IMR-90 (cell line): ENCODE measurements at regions not wholly inside any gene's neighbourhood (a gene's known extent, or its start where the extent isn't known, plus 50 kb on each side); places are given as distances from the start of the nearest gene placed in this dataset.

Source experiments
- ATAC-seq: fragments of 200-7000 bp; cut with Tn5 transposase; 2 replicates; pipeline ENCODE4 v1.9.1; 2020; ENCODE audit warnings: low read depth, mild to moderate bottlenecking, moderate library complexity
- BruUV-seq: library from RNA; stranded (reverse); fragments of 400-500 nt; replicated peaks from 2 replicates; lab custom pipeline; 2021; lab: Mats Ljungman, UMichigan
- CTCF ChIA-PET: fragments of 300-600 bp; formaldehyde crosslinking; extraction: SDS; loops from one replicate; lab custom pipeline; 2021; ENCODE audit warnings: antibody characterized with exemption; lab: Yijun Ruan, JAX
- POLR2A ChIA-PET: fragments of 300-600 bp; sonication (Branson Sonifier 250); formaldehyde crosslinking; loops from one replicate; lab custom pipeline; 2022; ENCODE audit warnings: antibody characterized with exemption; ENCODE audit not compliant: unreplicated experiment; lab: Charles Lee
- DNase-seq: peaks from one replicate; pipeline ENCODE4 v3.0.0; 2013
- H2AFZ ChIP-seq: replicated peaks from 2 replicates; pipeline ENCODE3; 2013; ENCODE audit warnings: low read length, mild to moderate bottlenecking; ENCODE audit not compliant: poor library complexity
- H2AK5ac ChIP-seq: 2 replicates; pipeline ENCODE4 v1.6.1; 2013; ENCODE audit warnings: low read depth, low read length, inconsistent platforms
- H2AK9ac ChIP-seq: replicated peaks from 2 replicates; pipeline ENCODE3; 2013; ENCODE audit warnings: mild to moderate bottlenecking, low read depth, low read length, moderate library complexity; ENCODE audit not compliant: poor library complexity
- H2BK120ac ChIP-seq: 2 replicates; pipeline ENCODE4 v1.6.1; 2013; ENCODE audit warnings: low read depth, low read length, inconsistent platforms
- H2BK15ac ChIP-seq: 3 replicates; pipeline ENCODE4 v1.6.1; 2013; ENCODE audit warnings: low read depth, low read length, inconsistent platforms
- H2BK20ac ChIP-seq: 2 replicates; pipeline ENCODE4 v1.6.1; 2013; ENCODE audit warnings: low read depth, mild to moderate bottlenecking, inconsistent platforms, low read length, moderate library complexity
- H2BK5ac ChIP-seq: 2 replicates; pipeline ENCODE4 v1.6.1; 2013; ENCODE audit warnings: mild to moderate bottlenecking, low read depth, low read length, inconsistent platforms; ENCODE audit not compliant: poor library complexity, severe bottlenecking
- H3K14ac ChIP-seq: replicated peaks from 2 replicates; pipeline ENCODE4 v1.6.1; 2013; ENCODE audit warnings: low read depth, low read length, inconsistent platforms
- H3K18ac ChIP-seq: 2 replicates; pipeline ENCODE4 v1.6.1; 2013; ENCODE audit warnings: low read depth, low read length, control low read depth
- H3K23ac ChIP-seq: 2 replicates; pipeline ENCODE4 v1.6.1; 2013; ENCODE audit warnings: low read depth, low read length, inconsistent platforms
- H3K27ac ChIP-seq: 2 replicates; pipeline ENCODE4 v1.5.1; 2013; ENCODE audit warnings: mild to moderate bottlenecking, control low read depth, low read length; ENCODE audit not compliant: insufficient read depth
- H3K27me3 ChIP-seq: 2 replicates; pipeline ENCODE4 v1.6.1; 2013; ENCODE audit warnings: low read length; ENCODE audit not compliant: control insufficient read depth, insufficient read depth
- H3K36me3 ChIP-seq: 2 replicates; pipeline ENCODE4 v1.6.1; 2013; ENCODE audit warnings: low read length, mixed read lengths; ENCODE audit not compliant: control insufficient read depth, insufficient read depth
- H3K4ac ChIP-seq: 2 replicates; pipeline ENCODE4 v1.6.1; 2013; ENCODE audit warnings: low read depth, low read length, inconsistent platforms
- H3K4me1 ChIP-seq: 2 replicates; pipeline ENCODE4 v1.6.1; 2013; ENCODE audit warnings: low read length, mixed read lengths; ENCODE audit not compliant: control insufficient read depth, insufficient read depth
- H3K4me2 ChIP-seq: 2 replicates; pipeline ENCODE4 v1.6.1; 2013; ENCODE audit warnings: low read depth, mild to moderate bottlenecking, control low read depth, low read length, moderate library complexity
- H3K4me3 ChIP-seq: 2 replicates; pipeline ENCODE4 v1.5.1; 2013; ENCODE audit warnings: low read depth, mild to moderate bottlenecking, control low read depth, low read length, moderate library complexity; ENCODE audit not compliant: insufficient read depth
- H3K56ac ChIP-seq: 2 replicates; pipeline ENCODE4 v1.6.1; 2013; ENCODE audit warnings: low read length, inconsistent platforms; ENCODE audit not compliant: insufficient read depth; ENCODE audit errors: extremely low read depth
- H3K79me1 ChIP-seq, 2 experiments: 2 replicates each; pipeline ENCODE4 v1.6.1; 2013; ENCODE audit warnings: low read length in 2 of 2, inconsistent platforms in 1 of 2, low read depth in 1 of 2
- H3K9ac ChIP-seq: 2 replicates; pipeline ENCODE4 v1.6.1; 2013; ENCODE audit warnings: low read depth, low read length, control low read depth
- H3K9me1 ChIP-seq: 2 replicates; pipeline ENCODE4 v1.6.1; 2013; ENCODE audit warnings: low read length, inconsistent platforms; ENCODE audit not compliant: insufficient read depth
- H3K9me3 ChIP-seq: 2 replicates; pipeline ENCODE4 v1.6.1; 2013; ENCODE audit warnings: low read length; ENCODE audit not compliant: control insufficient read depth, insufficient read depth
- H4K20me1 ChIP-seq: 2 replicates; pipeline ENCODE4 v1.6.1; 2013; ENCODE audit warnings: low read length, inconsistent platforms; ENCODE audit not compliant: insufficient read depth
- H4K5ac ChIP-seq: 2 replicates; pipeline ENCODE4 v1.6.1; 2013; ENCODE audit warnings: mild to moderate bottlenecking, low read depth, low read length, control low read depth
- H4K8ac ChIP-seq, 2 experiments: 2 replicates each; pipeline ENCODE4 v1.6.1; 2013; ENCODE audit warnings: low read depth in 2 of 2, low read length in 2 of 2, control low read depth in 1 of 2, inconsistent platforms in 1 of 2
- H4K91ac ChIP-seq: 2 replicates; pipeline ENCODE4 v1.6.1; 2013; ENCODE audit warnings: low read depth, low read length, inconsistent platforms; ENCODE audit not compliant: insufficient read depth
- FOS ChIP-seq: fragments of 150-350 bp; IDR thresholded peaks from 2 replicates; pipeline ENCODE4 v1.6.1; 2016; ENCODE audit warnings: low read depth, low read length
- WGBS, 2 experiments: methylation state at CpG; one replicate each; pipeline versions ENCODE4 v1.1.5 to v1.1.7; 2013; ENCODE audit warnings: missing lambda C conversion rate in 2 of 2; ENCODE audit not compliant: insufficient read length in 1 of 2; ENCODE audit errors: extremely low coverage in 2 of 2; 5-methylcytosine and 5-hydroxymethylcytosine counted together
- dilution Hi-C: fragments of 300-500 bp; cut with HindIII; formaldehyde crosslinking; loops from one replicate; pipeline ENCODE4 v1.14.3; 2018; ENCODE audit warnings: low sequenced_read_pairs; ENCODE audit not compliant: unreplicated experiment
- in situ Hi-C: fragments of 300-500 bp; cut with MboI; formaldehyde crosslinking; loops from 3 replicates; pipeline ENCODE4 v1.14.3; 2019; ENCODE audit warnings: low sequenced_read_pairs, inconsistent platforms, mixed read lengths
- intact Hi-C: fragments of 100-400 bp; cut with micrococcal nuclease; formaldehyde crosslinking; loops from 2 replicates; pipeline ENCODE4 v1.10.0; 2022

DNA sequence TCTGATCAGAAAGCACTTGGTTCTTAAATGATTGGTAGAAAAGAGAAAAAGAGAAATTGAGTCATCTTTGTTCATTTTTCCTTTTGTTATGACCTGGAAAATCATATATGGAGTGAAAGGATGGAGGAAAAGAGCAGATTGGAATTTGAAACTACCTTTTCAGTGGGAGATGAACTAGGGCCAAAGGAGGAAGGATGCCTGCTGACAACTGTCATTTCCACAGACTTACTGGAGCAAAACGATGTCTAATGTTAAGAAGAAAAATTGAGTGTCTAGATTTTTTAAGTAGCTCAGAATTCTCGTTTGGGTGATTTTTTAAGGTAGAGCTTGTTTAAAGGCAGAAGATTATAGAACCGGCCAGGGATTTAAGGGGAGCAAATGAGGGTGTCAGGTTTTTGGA, 144.6 kb upstream of the KCNIP4 start:
- ChIA-PET POLR2A (no interaction called here), CTCF (no interaction called here)
- DNase-seq (no peak), ATAC-seq (no peak)
- H2BK120ac ChIP-seq, result no peak overlapping the region
- 0% methylated on average over 2 of the region's 3 CpGs; no CpG with 5 or more reads in 1 of the 2 experiments for WGBS, 2 experiments
- no peak overlapping the region for H2AK5ac ChIP-seq
- intact Hi-C loops, result no loop called here
- H4K8ac ChIP-seq, result no peak overlapping the region
- H3K9me3 ChIP-seq, result no peaks in the 10 kb centered on the region
- dilution Hi-C loops, result no loop called here
- no peak for TF ChIP-seq FOS
- no peak overlapping the region for H3K4me2 ChIP-seq
- in situ Hi-C loops, result no loop called here
- no peak overlapping the region for H2BK20ac ChIP-seq
- H3K79me1 ChIP-seq, result no peaks in the 10 kb centered on the region
- H3K9me1 ChIP-seq, result no peaks in the 10 kb centered on the region
- H3K18ac ChIP-seq, result no peak overlapping the region
- no peak overlapping the region for H3K27ac ChIP-seq
- H2AFZ ChIP-seq, result no peak overlapping the region
- no peaks in the 10 kb centered on the region for H4K20me1 ChIP-seq
- H2AK9ac ChIP-seq, result no peak overlapping the region
- no peaks in the 10 kb centered on the region for H3K27me3 ChIP-seq
- H3K4me1 ChIP-seq, result no peaks in the 10 kb centered on the region
- no peak overlapping the region for H2BK5ac ChIP-seq
- no peak overlapping the region for H3K14ac ChIP-seq
- H3K4ac ChIP-seq, result no peak overlapping the region
- H3K23ac ChIP-seq, result no peak overlapping the region
- no TSS peak for BruUV-seq
- H4K5ac ChIP-seq, result no peak overlapping the region
- no peaks in the 10 kb centered on the region for H3K36me3 ChIP-seq
- H3K9ac ChIP-seq, result no peak overlapping the region
- H3K56ac ChIP-seq, result no peak overlapping the region
- H2BK15ac ChIP-seq, result no peak overlapping the region
- no peak overlapping the region for H3K4me3 ChIP-seq
- no peak overlapping the region for H4K91ac ChIP-seq
